ENCODE measurements at regions not wholly inside any gene's neighbourhood (a gene's known extent, or its start where the extent isn't known, plus 50 kb on each side); places are given as distances from the start of the nearest gene placed in this dataset.
A peak's percentile ranks its signal among the peaks of the same experiment; 100 is the strongest.

DNA sequence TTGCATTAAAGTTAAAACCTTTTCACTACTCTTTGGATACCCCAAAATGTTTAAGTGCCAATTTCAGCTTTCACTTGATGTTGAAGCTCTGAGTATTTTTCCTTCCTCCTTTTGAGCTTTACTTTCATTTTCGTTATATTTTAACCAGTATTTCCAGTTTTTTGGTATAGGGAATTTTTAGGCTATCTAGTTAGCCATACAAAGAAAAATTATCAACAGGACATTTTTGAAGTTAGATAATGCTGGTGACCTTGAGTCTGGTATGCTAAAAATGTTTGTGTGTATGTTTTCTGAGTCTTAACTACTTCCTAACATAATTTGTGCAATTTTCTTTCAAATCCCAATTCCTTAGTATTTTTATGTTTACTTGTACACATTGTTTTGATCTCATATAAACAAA, 284.8 kb downstream of the OTOL1 start:
- H3K4me2 ChIP-seq (ENCODE audit: control insufficient read depth, insufficient read depth), result no peak overlapping the region
- no peak for FAIRE-seq
- ChIA-PET RAD21 (ENCODE audit: unreplicated experiment) (interaction anchor here (1.2 to 2.5 kb wide), 2 partner anchors 11 to 87 kb away, joined by 3 to 10 read pairs; no protein-coding TSS in a partner anchor), CTCF (interaction anchor here (1.0 to 1.7 kb wide), 3 partner anchors 9 to 12 kb away, joined by 3 read pairs; no protein-coding TSS in a partner anchor), SMC1A (ENCODE audit: uncharacterized antibody, unreplicated experiment) (interaction anchor here (0.6 to 3.8 kb wide), 4 partner anchors 9 to 137 kb away, joined by 3 to 36 read pairs (median 4); no protein-coding TSS in a partner anchor), POLR2A (interaction anchor here (2.3 kb wide), 1 partner anchor 10 kb away, joined by 10 read pairs; no protein-coding TSS in a partner anchor)
- ATAC-seq, result no peak
- H3K36me3 ChIP-seq (ENCODE audit: control insufficient read depth in 2 of 2, insufficient read depth in 2 of 2, low read length in 1 of 2), result no peaks in the 10 kb centered on the region
- H3K9me3 ChIP-seq (replicated peaks; ENCODE audit: control insufficient read depth, insufficient read depth, low read length), result no peaks in the 10 kb centered on the region; the same call in 2 of the 3 replicates
- H3K4me3 ChIP-seq, result no peak overlapping the region
- H3K79me2 ChIP-seq (ENCODE audit: control insufficient read depth, insufficient read depth, low read length), result no peaks in the 10 kb centered on the region
- H3K4me1 ChIP-seq (ENCODE audit: control insufficient read depth, insufficient read depth, low read length), result no peaks in the 10 kb centered on the region
- DNase-seq (ENCODE audit: low read depth, low spot score), result no peak
- H3K27me3 ChIP-seq (replicated peaks in 1 of 2; ENCODE audit: control insufficient read depth in 2 of 2, insufficient read depth in 2 of 2, low read length in 1 of 2), result no peaks in the 10 kb centered on the region
- no TSS peak for BruUV-seq (replicated peaks)
- in situ Hi-C loops (cut with MboI), result no loop called here
- H3K27ac ChIP-seq (ENCODE audit: control insufficient read depth, insufficient read depth), result no peak overlapping the region
- no peak overlapping the region for H2AFZ ChIP-seq (ENCODE audit: control insufficient read depth, low read depth, low read length)
- H4K20me1 ChIP-seq (ENCODE audit: control insufficient read depth, insufficient read depth), result no peaks in the 10 kb centered on the region
- TF ChIP-seq MEF2A (IDR thresholded peaks at IDR 0.05; ENCODE audit: insufficient read depth, low read depth, low read length) (no peak), MAX (IDR thresholded peaks at IDR 0.05; ENCODE audit: low read depth, low read length) (no peak), YBX1 (IDR thresholded peaks at IDR 0.05) (no peak)
- intact Hi-C loops (cut with micrococcal nuclease; ENCODE audit: unreplicated experiment), result no loop called here
- WGBS (ENCODE audit: insufficient coverage, insufficient replicate concordance, low lambda C conversion rate, missing lambda C conversion rate), result 0% methylated on average over 1 of the region's 1 CpG
- no peak overlapping the region for H3K9ac ChIP-seq (ENCODE audit: control insufficient read depth, insufficient read depth, low read length)

GRCh38 chr3:161793194-161793930, 296.8 kb downstream of the OTOL1 start:
- H3K79me2 ChIP-seq (ENCODE audit: control insufficient read depth, insufficient read depth, low read length), result no peaks in the 10 kb centered on the region
- BruUV-seq (replicated peaks), result no TSS peak
- no peak overlapping the region for H3K4me2 ChIP-seq (ENCODE audit: control insufficient read depth, insufficient read depth)
- no peaks in the 10 kb centered on the region for H3K36me3 ChIP-seq (ENCODE audit: control insufficient read depth in 2 of 2, insufficient read depth in 2 of 2, low read length in 1 of 2)
- H3K4me3 ChIP-seq, result no peak overlapping the region
- no peaks in the 10 kb centered on the region for H3K9me3 ChIP-seq (replicated peaks; ENCODE audit: control insufficient read depth, insufficient read depth, low read length)
- intact Hi-C loops (cut with micrococcal nuclease; ENCODE audit: unreplicated experiment), result no loop called here
- no peaks in the 10 kb centered on the region for H4K20me1 ChIP-seq (ENCODE audit: control insufficient read depth, insufficient read depth)
- ChIA-PET RAD21 (ENCODE audit: unreplicated experiment) (interaction anchor here (0.7 kb wide), 1 partner anchor 1572 kb away, joined by 3 read pairs; no protein-coding TSS in a partner anchor), CTCF (no interaction called here), SMC1A (ENCODE audit: uncharacterized antibody, unreplicated experiment) (no interaction called here), POLR2A (no interaction called here)
- 31% methylated on average over 3 of the region's 3 CpGs for WGBS (ENCODE audit: insufficient coverage, insufficient replicate concordance, low lambda C conversion rate, missing lambda C conversion rate)
- DNase-seq (ENCODE audit: low read depth, low spot score) (no peak), ATAC-seq (no peak), FAIRE-seq (no peak)
- H3K9ac ChIP-seq (ENCODE audit: control insufficient read depth, insufficient read depth, low read length), result no peak overlapping the region
- no peak overlapping the region for H2AFZ ChIP-seq (ENCODE audit: control insufficient read depth, low read depth, low read length)
- TF ChIP-seq USF2 (IDR thresholded peaks at IDR 0.05; ENCODE audit: borderline replicate concordance, low read depth, low read length) (no peak), MEF2B (IDR thresholded peaks at IDR 0.05; ENCODE audit: partially characterized antibody, poor library complexity, severe bottlenecking) (peak; percentile 20)
- in situ Hi-C loops (cut with MboI), result no loop called here
- no peaks in the 10 kb centered on the region for H3K4me1 ChIP-seq (ENCODE audit: control insufficient read depth, insufficient read depth, low read length)
- H3K27me3 ChIP-seq (replicated peaks in 1 of 2; ENCODE audit: control insufficient read depth in 2 of 2, insufficient read depth in 2 of 2, low read length in 1 of 2), result no peaks in the 10 kb centered on the region
- H3K27ac ChIP-seq (ENCODE audit: control insufficient read depth, insufficient read depth), result no peak overlapping the region
